SJSA1 (cell line): ENCODE measurements at regions not wholly inside any gene's neighbourhood (a gene's known extent, or its start where the extent isn't known, plus 50 kb on each side); places are given as distances from the start of the nearest gene placed in this dataset.

ENCODE experiments used
- DNase-seq, 2 experiments: peaks; one replicate each; pipeline ENCODE4 v3.0.0-alpha.2; 2015 to 2020; ENCODE audit warnings: low spot score in 2 of 2, low read depth in 1 of 2
- H3K27ac ChIP-seq: fragments of 250-450 bp; sonication (Bioruptor Pico); 2 replicates; pipeline ENCODE4 v1.5.1; 2020; ENCODE audit warnings: mild to moderate bottlenecking, moderate library complexity
- H3K27me3 ChIP-seq: fragments of 250-450 bp; sonication (Bioruptor Pico); replicated peaks from 2 replicates; pipeline ENCODE4 v1.5.1; 2020; ENCODE audit warnings: mild to moderate bottlenecking, moderate library complexity
- H3K36me3 ChIP-seq: fragments of 250-450 bp; sonication (Bioruptor Pico); 2 replicates; pipeline ENCODE4 v1.5.1; 2020; ENCODE audit warnings: mild to moderate bottlenecking
- H3K4me1 ChIP-seq: fragments of 250-450 bp; sonication (Bioruptor Pico); replicated peaks from 2 replicates; pipeline ENCODE4 v1.6.1; 2021; ENCODE audit warnings: mild to moderate bottlenecking
- H3K4me3 ChIP-seq: fragments of 250-450 bp; sonication (Bioruptor Pico); 2 replicates; pipeline ENCODE4 v1.5.1; 2020; ENCODE audit warnings: mild to moderate bottlenecking
- H3K9me3 ChIP-seq: fragments of 250-450 bp; sonication (Bioruptor Pico); replicated peaks from 2 replicates; pipeline ENCODE4 v1.5.1; 2020; ENCODE audit warnings: mild to moderate bottlenecking

GRCh38 chr6:78476561-78476960 is 390.8 kb upstream of the IRAK1BP1 start:
- DNase-seq, result no peak
- Histone ChIP-seq H3K9me3 (no peaks in the 10 kb centered on the region), H3K36me3 (no peaks in the 10 kb centered on the region), H3K27me3 (no peaks in the 10 kb centered on the region), H3K4me1 (no peaks in the 10 kb centered on the region), H3K4me3 (no peak overlapping the region), H3K27ac (no peak overlapping the region)

- DNase-seq, result no peak
- Histone ChIP-seq H3K27ac (no peak overlapping the region), H3K36me3 (no peaks in the 10 kb centered on the region), H3K4me1 (no peaks in the 10 kb centered on the region; the same call in 1 of the 2 replicates), H3K9me3 (no peaks in the 10 kb centered on the region), H3K4me3 (no peak overlapping the region), H3K27me3 (no peaks in the 10 kb centered on the region)
Observed at GRCh38 chr6:78482801-78483552, 384.4 kb upstream of the IRAK1BP1 start.

GRCh38 chr6:78483553-78484197 is 383.7 kb upstream of the IRAK1BP1 start:
- Histone ChIP-seq H3K9me3 (no peaks in the 10 kb centered on the region), H3K4me1 (no peaks in the 10 kb centered on the region; the same call in 1 of the 2 replicates), H3K27ac (no peak overlapping the region), H3K27me3 (no peaks in the 10 kb centered on the region), H3K36me3 (no peaks in the 10 kb centered on the region), H3K4me3 (no peak overlapping the region)
- DNase-seq, result no peak

DNA sequence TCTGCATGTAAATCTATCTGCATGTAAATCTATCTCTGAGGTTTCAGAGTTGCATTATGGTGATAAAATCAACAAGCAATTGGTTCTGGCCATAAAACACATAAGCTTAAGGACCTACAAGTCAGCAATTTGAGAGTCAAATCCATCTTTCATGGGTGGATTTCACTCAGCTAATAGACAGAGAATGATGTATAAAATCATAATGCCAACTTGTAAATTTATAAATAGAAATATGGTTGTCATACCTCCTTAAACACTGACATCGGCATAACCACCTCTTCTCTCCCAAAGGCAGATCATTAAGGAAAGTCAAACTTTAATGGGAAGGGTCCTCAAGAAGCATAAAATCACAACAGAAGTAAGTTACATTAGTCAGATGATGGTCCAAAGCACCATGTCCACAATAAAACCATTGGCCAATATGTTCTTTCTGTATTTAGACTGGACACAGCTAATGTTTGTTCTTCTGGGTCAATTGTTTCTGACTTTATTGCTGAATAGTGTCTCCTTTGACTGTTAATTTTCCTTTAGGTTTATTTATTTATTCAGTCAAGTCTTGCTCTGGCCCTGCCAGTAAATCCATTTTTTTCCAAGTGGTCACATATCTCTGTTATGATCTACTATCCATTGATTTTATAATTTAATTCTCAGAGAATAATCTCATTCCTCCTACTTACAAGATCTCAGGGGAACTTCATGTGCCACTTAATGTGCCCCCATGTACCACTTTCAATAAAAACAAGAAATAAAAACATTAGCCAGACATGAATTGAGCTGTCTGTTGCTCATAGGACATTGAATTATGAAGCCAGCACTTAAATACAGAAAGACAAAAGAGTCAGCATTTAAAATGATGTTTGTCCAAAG is 382.9 kb upstream of the IRAK1BP1 start:
- H3K27ac ChIP-seq, result no peak overlapping the region
- H3K9me3 ChIP-seq, result no peaks in the 10 kb centered on the region
- H3K36me3 ChIP-seq, result no peaks in the 10 kb centered on the region
- no peak overlapping the region for H3K4me3 ChIP-seq
- H3K4me1 ChIP-seq, result peaks cover 2% of the 10 kb centered on the region
- no peak for DNase-seq
- no peaks in the 10 kb centered on the region for H3K27me3 ChIP-seq

GRCh38 chr6:78487401-78487800 is 379.9 kb upstream of the IRAK1BP1 start:
- Histone ChIP-seq H3K4me1 (peaks cover 13% of the 10 kb centered on the region), H3K36me3 (no peaks in the 10 kb centered on the region), H3K4me3 (no peak overlapping the region), H3K9me3 (no peaks in the 10 kb centered on the region), H3K27me3 (no peaks in the 10 kb centered on the region), H3K27ac (no peak overlapping the region)
- DNase-seq, result peak in 1 of 2 experiments; percentile 11

DNA sequence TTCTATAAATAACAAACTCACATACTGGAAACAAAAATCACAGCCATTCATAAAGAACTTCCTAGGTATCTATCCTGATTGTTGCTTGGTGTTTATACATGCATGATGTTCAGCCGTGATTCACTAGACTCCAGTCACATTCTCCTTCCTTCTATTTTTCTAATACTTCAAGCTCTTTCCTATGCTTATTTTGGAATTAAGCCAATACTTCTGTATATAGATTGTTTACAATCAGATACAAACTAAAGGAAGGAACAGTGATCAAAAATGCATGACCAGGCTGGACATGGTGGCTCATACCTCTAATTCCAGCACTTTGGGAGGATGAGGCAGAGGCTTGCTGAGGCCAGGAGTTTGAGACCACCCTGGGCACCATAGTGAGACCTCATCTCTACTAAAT is 377.5 kb upstream of the IRAK1BP1 start:
- no peaks in the 10 kb centered on the region for H3K36me3 ChIP-seq
- no peaks in the 10 kb centered on the region for H3K9me3 ChIP-seq
- H3K27ac ChIP-seq, result no peak overlapping the region
- peaks cover 23% of the 10 kb centered on the region for H3K4me1 ChIP-seq
- DNase-seq, result peak in 1 of 2 experiments; percentile 23
- H3K27me3 ChIP-seq, result no peaks in the 10 kb centered on the region
- H3K4me3 ChIP-seq, result no peak overlapping the region

DNA sequence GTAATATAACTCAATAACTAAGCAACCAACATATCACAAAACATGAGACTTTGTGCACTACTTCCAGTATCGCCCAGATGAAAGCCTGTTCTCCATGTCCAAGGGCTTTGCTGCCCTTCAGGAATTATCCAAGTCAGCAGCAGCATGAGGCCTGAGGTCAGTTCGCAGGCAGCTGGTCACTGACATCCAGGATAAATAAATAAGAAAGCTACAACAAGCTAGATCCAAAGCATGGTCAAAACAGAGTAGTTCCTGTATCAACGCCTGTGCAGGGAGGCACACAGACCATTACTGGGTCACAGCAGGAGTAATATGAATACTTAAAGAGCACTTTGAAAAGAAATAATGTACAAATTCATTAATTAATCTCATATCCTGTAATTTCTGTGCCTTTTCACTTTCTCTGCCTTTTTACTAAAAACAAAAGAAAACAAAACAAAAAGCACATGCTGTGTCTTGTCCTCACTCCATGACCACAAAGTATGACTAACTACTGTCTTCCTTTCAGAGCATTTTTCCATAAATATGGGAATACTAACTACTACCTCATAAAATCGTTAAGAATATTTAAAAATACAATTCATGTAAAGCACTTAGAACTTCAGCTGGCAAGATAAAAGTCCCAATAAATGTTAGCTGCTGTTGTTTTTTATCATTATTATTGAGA is 374.9 kb upstream of the IRAK1BP1 start:
- Histone ChIP-seq H3K4me3 (no peak overlapping the region), H3K9me3 (no peaks in the 10 kb centered on the region), H3K27me3 (no peaks in the 10 kb centered on the region), H3K27ac (no peak overlapping the region), H3K4me1 (peaks cover 23% of the 10 kb centered on the region), H3K36me3 (no peaks in the 10 kb centered on the region)
- peak in 1 of 2 experiments; percentile 50 for DNase-seq

DNA sequence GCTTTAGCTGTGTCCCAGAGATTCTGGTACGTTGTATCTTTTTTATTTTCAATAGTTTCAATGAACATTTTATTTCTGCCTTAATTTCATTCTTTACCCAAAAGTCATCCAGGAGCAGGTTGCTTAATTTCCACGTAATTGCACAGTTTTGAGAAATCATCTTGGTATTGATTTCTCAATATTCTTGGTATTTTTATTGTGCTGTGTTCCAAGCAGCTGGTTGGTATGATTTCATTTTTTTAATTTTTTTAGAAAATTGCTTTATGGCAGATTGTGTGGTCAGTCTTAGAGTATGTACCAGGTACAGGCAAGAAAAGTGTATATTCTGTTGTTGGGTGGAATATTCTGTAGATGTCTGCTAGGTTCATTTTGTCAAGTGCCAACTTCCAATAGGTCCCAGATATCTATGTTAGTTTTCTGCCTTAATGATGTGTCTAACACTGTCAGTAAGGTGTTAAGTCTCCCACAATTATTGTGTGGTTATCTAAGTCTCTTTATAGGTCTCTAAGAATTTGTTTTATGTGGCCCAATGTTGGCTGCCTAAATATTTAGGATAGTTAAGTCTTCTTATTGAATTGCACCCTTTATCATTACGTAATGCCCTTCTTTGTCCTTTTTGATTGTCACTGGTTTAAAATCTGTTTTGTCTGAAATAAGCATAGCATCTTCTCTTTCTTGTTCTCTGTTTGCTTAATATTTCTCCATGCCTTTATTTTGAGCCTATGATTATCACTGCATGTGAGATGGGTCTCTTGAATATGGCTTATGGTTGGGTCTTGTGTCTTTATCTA is 366.9 kb upstream of the IRAK1BP1 start:
- Histone ChIP-seq H3K9me3 (no peaks in the 10 kb centered on the region), H3K4me1 (0 out of 2 replicates have a peak, but pooled peaks cover 4% of the 10 kb centered on the region), H3K4me3 (no peak overlapping the region), H3K27me3 (no peaks in the 10 kb centered on the region), H3K36me3 (no peaks in the 10 kb centered on the region; the same call in 1 of the 2 replicates), H3K27ac (no peak overlapping the region)
- DNase-seq, result no peak

DNA sequence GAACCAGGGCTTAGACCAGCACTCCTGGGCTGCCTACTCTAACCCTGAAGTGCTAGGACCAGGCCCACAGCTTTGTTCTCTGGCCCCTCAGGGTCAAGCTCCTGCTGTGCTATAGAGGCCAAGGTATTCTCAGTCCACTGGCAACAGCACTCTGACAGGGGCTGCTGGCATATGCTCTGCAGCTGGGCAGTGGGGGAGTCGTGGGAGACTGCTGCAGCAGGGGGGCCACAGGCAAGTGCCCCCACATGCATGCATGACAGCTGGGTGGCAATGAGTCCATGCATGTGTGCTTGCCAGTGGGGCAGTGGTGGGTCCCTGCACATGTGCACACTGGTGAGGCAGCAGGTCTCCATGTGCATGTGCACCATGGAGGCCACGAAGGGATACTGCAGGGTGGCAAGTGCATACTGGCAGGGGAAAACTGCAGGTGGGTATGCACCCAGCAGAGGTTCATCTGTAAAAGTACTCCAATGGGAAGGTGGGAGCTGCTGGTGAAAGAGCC is 364.9 kb upstream of the IRAK1BP1 start:
- peaks cover 5% of the 10 kb centered on the region; the same call in 1 of the 2 replicates for H3K36me3 ChIP-seq
- DNase-seq, result no peak
- no peak overlapping the region for H3K4me3 ChIP-seq
- H3K9me3 ChIP-seq, result no peaks in the 10 kb centered on the region
- H3K27me3 ChIP-seq, result no peaks in the 10 kb centered on the region
- 0 out of 2 replicates have a peak, but pooled peaks cover 4% of the 10 kb centered on the region for H3K4me1 ChIP-seq
- H3K27ac ChIP-seq, result no peak overlapping the region

DNA sequence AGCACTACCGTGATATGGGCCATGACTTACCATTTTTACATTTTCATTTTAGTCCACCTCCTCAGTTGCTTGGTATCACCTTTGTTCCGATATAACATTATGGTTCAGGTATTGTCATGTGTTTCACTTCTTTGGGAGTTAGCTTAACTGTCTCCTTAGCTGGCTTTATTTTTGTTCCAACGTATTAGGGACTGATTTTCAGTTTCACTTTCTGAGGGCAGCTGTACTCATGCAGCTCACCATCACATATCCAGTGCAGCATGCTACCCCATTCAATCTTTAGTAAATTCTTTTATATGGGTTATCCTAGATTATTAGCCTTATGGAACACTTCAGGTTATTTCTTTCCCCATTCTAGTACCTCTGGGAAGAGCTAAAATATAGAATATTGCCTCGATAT is 362.2 kb upstream of the IRAK1BP1 start:
- no peaks in the 10 kb centered on the region for H3K9me3 ChIP-seq
- peaks cover 23% of the 10 kb centered on the region for H3K36me3 ChIP-seq
- no peak for DNase-seq
- no peak overlapping the region; the same call in 1 of the 2 replicates for H3K4me3 ChIP-seq
- H3K4me1 ChIP-seq, result peaks cover 4% of the 10 kb centered on the region; the same call in 1 of the 2 replicates
- H3K27me3 ChIP-seq, result no peaks in the 10 kb centered on the region
- no peak overlapping the region for H3K27ac ChIP-seq

- Histone ChIP-seq H3K27me3 (no peaks in the 10 kb centered on the region), H3K4me1 (no peaks in the 10 kb centered on the region; the same call in 1 of the 2 replicates), H3K4me3 (no peak overlapping the region), H3K9me3 (no peaks in the 10 kb centered on the region), H3K36me3 (peaks cover 23% of the 10 kb centered on the region), H3K27ac (no peak overlapping the region)
- DNase-seq, result no peak
Observed at GRCh38 chr6:78511009-78511408, 356.3 kb upstream of the IRAK1BP1 start.

- DNase-seq, result no peak
- H3K36me3 ChIP-seq, result peaks cover 9% of the 10 kb centered on the region; the same call in 1 of the 2 replicates
- no peaks in the 10 kb centered on the region; the same call in 1 of the 2 replicates for H3K4me1 ChIP-seq
- H3K4me3 ChIP-seq, result no peak overlapping the region
- no peak overlapping the region for H3K27ac ChIP-seq
- no peaks in the 10 kb centered on the region for H3K27me3 ChIP-seq
- H3K9me3 ChIP-seq, result no peaks in the 10 kb centered on the region
Observed at GRCh38 chr6:78513856-78514255, 353.5 kb upstream of the IRAK1BP1 start.
